SK-N-SH treated with all-trans-retinoic acid at 6 μM for 48 hours (cell line): ENCODE measurements at regions not wholly inside any gene's neighbourhood (a gene's known extent, or its start where the extent isn't known, plus 50 kb on each side); places are given as distances from the start of the nearest gene placed in this dataset.

Source experiments
- CSDC2 ChIP-seq: fragments of 250-450 bp; sonication (Bioruptor Pico); IDR thresholded peaks from 2 replicates; pipeline ENCODE4 v1.5.0; 2020; ENCODE audit warnings: mild to moderate bottlenecking, moderate library complexity
- GLIS3 ChIP-seq: fragments of 250-450 bp; sonication (Bioruptor Pico); IDR thresholded peaks from 2 replicates; pipeline ENCODE4 v1.5.0; 2020; ENCODE audit warnings: mild to moderate bottlenecking, moderate library complexity
- ISL1 ChIP-seq: fragments of 250-450 bp; sonication (Bioruptor Pico); IDR thresholded peaks from 2 replicates; pipeline ENCODE4 v2.1.2; 2022; ENCODE audit warnings: mild to moderate bottlenecking, moderate library complexity
- RARB ChIP-seq: fragments of 250-450 bp; sonication (Bioruptor Pico); IDR thresholded peaks from 2 replicates; pipeline ENCODE4 v1.8.0; 2021; ENCODE audit warnings: mild to moderate bottlenecking, moderate library complexity
- ZNF8 ChIP-seq: fragments of 450-650 bp; formaldehyde crosslinking; IDR thresholded peaks from 2 replicates; pipeline ENCODE4 v1.5.0; 2020; ENCODE audit warnings: mild to moderate bottlenecking, moderate library complexity
- TF ChIP-seq, protein P1 (sequence below): fragments of 250-450 bp; sonication (Bioruptor Pico); IDR thresholded peaks from 2 replicates; pipeline ENCODE4 v1.5.1; 2020; ENCODE audit warnings: low read depth, mild to moderate bottlenecking, moderate library complexity
- TF ChIP-seq, protein P2 (sequence below): fragments of 250-450 bp; sonication (Bioruptor Pico); IDR thresholded peaks from 2 replicates; pipeline ENCODE4 v1.8.0; 2020; ENCODE audit warnings: mild to moderate bottlenecking, moderate library complexity, borderline replicate concordance

DNA sequence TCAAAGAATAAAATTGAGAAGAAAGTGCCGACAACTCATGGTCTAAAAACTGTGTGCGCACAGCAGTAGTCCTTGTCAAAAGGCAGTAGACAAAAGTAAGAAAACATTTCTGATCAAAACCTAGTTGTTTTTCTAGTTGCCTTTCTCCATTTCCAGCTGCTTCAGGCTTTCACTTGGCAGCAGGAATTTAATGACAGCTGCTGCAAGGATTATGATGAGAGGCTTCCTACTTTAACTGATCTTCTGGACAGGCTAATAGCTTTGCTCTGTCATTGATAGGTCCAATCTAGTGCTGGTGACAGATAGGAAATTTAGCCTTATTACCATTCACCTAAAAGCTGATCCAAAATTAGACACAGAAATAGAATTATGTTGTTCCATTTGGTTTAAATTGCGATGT, 110.7 kb upstream of the SEMA3C start:
- TF ChIP-seq, protein P1, sequence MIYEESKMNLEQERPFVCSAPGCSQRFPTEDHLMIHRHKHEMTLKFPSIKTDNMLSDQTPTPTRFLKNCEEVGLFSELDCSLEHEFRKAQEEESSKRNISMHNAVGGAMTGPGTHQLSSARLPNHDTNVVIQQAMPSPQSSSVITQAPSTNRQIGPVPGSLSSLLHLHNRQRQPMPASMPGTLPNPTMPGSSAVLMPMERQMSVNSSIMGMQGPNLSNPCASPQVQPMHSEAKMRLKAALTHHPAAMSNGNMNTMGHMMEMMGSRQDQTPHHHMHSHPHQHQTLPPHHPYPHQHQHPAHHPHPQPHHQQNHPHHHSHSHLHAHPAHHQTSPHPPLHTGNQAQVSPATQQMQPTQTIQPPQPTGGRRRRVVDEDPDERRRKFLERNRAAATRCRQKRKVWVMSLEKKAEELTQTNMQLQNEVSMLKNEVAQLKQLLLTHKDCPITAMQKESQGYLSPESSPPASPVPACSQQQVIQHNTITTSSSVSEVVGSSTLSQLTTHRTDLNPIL (CRISPR knock-in tag) = no peak
- TF ChIP-seq RARB (no peak), ISL1 (CRISPR knock-in tag) (no peak), ZNF8 (CRISPR knock-in tag) (no peak), CSDC2 (CRISPR knock-in tag) (no peak), GLIS3 (no peak)
- TF ChIP-seq, protein P2, sequence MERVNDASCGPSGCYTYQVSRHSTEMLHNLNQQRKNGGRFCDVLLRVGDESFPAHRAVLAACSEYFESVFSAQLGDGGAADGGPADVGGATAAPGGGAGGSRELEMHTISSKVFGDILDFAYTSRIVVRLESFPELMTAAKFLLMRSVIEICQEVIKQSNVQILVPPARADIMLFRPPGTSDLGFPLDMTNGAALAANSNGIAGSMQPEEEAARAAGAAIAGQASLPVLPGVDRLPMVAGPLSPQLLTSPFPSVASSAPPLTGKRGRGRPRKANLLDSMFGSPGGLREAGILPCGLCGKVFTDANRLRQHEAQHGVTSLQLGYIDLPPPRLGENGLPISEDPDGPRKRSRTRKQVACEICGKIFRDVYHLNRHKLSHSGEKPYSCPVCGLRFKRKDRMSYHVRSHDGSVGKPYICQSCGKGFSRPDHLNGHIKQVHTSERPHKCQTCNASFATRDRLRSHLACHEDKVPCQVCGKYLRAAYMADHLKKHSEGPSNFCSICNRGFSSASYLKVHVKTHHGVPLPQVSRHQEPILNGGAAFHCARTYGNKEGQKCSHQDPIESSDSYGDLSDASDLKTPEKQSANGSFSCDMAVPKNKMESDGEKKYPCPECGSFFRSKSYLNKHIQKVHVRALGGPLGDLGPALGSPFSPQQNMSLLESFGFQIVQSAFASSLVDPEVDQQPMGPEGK = no peak
